ENCODE measurements at regions not wholly inside any gene's neighbourhood (a gene's known extent, or its start where the extent isn't known, plus 50 kb on each side); places are given as distances from the start of the nearest gene placed in this dataset.
A peak's percentile ranks its signal among the peaks of the same experiment; 100 is the strongest.

- no peaks in the 10 kb centered on the region for H3F3A ChIP-seq (replicated peaks; ENCODE audit: low read depth)
- no peaks in the 10 kb centered on the region for H3K79me2 ChIP-seq (replicated peaks; ENCODE audit: insufficient read depth)
- H3K9me2 ChIP-seq (ENCODE audit: insufficient read depth), result no peaks in the 10 kb centered on the region
- Mint-ChIP-seq H3K36me3 (ENCODE audit: low read depth) (no peaks in the 10 kb centered on the region; the same call in 2 of the 3 replicates), H3K27ac (0 out of 2 replicates have a peak overlapping the region, but pooled peaks have one; percentile 14), H3K27me3 (ENCODE audit: insufficient read depth, low read depth, poor library complexity) (peaks cover 2% of the 10 kb centered on the region), H3K4me1 (peaks cover 15% of the 10 kb centered on the region; the same call in 2 of the 3 replicates), H3K4me3 (no peak overlapping the region), H3K9me3 (peaks cover 14% of the 10 kb centered on the region; the same call in 2 of the 3 replicates)
- H3K27me3 ChIP-seq (ENCODE audit: insufficient read depth), result no peaks in the 10 kb centered on the region
- H2AFZ ChIP-seq, result no peak overlapping the region
- ATAC-seq, result no peak
- no peak for TF ChIP-seq EZH2 (IDR thresholded peaks at IDR 0.05; ENCODE audit: low read depth, unreplicated experiment)
- no peak for TF ChIP-seq POLR2AphosphoS5 (IDR thresholded peaks at IDR 0.05; ENCODE audit: low read depth)
- no peak for TF ChIP-seq CTCF (conservative IDR thresholded peaks at IDR 0.05; ENCODE audit: low read depth in 2 of 2)
- no peak for TF ChIP-seq JUNB (IDR thresholded peaks at IDR 0.05; ENCODE audit: unreplicated experiment)
- TF ChIP-seq NANOG (IDR thresholded peaks at IDR 0.05; ENCODE audit: borderline replicate concordance), result no peak
- TF ChIP-seq EZH2phosphoT487 (IDR thresholded peaks at IDR 0.05; ENCODE audit: unreplicated experiment), result no peak
- TF ChIP-seq REST (IDR thresholded peaks at IDR 0.05; ENCODE audit: unreplicated experiment), result no peak
- no peak for TF ChIP-seq ZNF114 (CRISPR knock-in tag; IDR thresholded peaks at IDR 0.05)
- no peak for TF ChIP-seq ETS1 (IDR thresholded peaks at IDR 0.05)
- TF ChIP-seq ZNF462 (CRISPR knock-in tag; IDR thresholded peaks at IDR 0.05), result no peak
- TF ChIP-seq CREB1 (CRISPR knock-in tag; IDR thresholded peaks at IDR 0.05; ENCODE audit: low read depth), result no peak
- TF ChIP-seq STAT1 (IDR thresholded peaks at IDR 0.05; ENCODE audit: unreplicated experiment), result no peak
- TF ChIP-seq ZNF331 (CRISPR knock-in tag; IDR thresholded peaks at IDR 0.05; ENCODE audit: low read depth), result no peak
- DNase-seq (ENCODE audit: low spot score), result peak; percentile 10
- H3K4me2 ChIP-seq, result peak overlapping the region; percentile 25; the same call in 1 of the 2 replicates
- peaks cover 4% of the 10 kb centered on the region; the same call in 1 of the 2 replicates for H3K4me1 ChIP-seq (ENCODE audit: insufficient read depth)
- H3K36me3 ChIP-seq (ENCODE audit: insufficient read depth), result no peaks in the 10 kb centered on the region
- no peak overlapping the region for H3K27ac ChIP-seq (ENCODE audit: low read depth)
- no peaks in the 10 kb centered on the region for H4K20me1 ChIP-seq (replicated peaks; ENCODE audit: insufficient read depth)
- no peak overlapping the region for H3K4me3 ChIP-seq
Measured at GRCh38 chr4:60565558-60565957, 634.6 kb upstream of the ADGRL3 start.
